Midbrain (tissue), 1 donor: ENCODE measurements at regions not wholly inside any gene's neighbourhood (a gene's known extent, or its start where the extent isn't known, plus 50 kb on each side); places are given as distances from the start of the nearest gene placed in this dataset.
"Not testable (repeated sequence)": the region's sequence is repeated elsewhere in the genome, so short reads cannot be mapped to it uniquely, and the experiment has no call there.

Experiments used
- DNase-seq: peaks from one replicate; lab custom pipeline; 2025; lab: John Stamatoyannopoulos, UW

DNA sequence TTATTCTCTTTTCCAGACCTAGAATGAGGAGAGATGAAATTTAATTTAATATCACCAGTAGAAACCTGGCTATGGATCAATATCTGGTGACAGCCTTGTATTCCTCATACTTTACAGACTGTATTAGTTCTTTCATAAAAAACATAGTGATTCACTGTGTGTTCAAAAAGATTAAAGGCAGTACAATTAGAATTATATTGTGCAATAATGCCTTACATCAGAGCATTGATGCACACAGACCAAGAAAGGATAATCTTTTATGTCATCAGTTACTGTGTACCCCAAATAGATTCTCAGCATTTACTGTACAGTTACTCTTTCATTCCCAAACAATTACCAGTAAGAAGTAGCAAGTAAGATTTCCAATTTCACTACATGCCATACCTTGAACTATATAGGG is 260.5 kb upstream of the ANXA10 start:
- no peak for DNase-seq

- no peak for DNase-seq
Observed at GRCh38 chr4:167838686-167839085, 253.7 kb upstream of the ANXA10 start.

DNA sequence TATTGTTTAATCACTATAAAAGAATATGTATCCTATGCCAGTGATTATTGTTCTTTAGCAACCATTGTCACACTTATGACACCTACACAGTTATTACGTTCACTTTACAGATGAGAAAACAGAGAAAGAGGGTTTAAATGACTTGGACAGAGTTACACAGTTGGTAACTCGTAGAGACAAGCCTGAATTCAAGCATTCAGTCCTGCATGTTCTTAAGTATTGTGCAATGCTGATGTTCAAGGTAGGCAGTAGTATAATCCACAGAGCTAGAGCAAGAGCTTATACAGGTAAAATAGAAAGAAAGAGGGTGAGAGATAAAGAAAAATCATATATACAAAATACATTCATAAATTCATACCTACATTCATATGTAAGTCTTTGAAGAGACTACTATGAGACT is 249.8 kb upstream of the ANXA10 start:
- DNase-seq = no peak

- DNase-seq = no peak
Observed at GRCh38 chr4:167854881-167855280, 237.5 kb upstream of the ANXA10 start.

GRCh38 chr4:167858127-167858526 is 234.2 kb upstream of the ANXA10 start:
- DNase-seq = not testable (repeated sequence)

DNA sequence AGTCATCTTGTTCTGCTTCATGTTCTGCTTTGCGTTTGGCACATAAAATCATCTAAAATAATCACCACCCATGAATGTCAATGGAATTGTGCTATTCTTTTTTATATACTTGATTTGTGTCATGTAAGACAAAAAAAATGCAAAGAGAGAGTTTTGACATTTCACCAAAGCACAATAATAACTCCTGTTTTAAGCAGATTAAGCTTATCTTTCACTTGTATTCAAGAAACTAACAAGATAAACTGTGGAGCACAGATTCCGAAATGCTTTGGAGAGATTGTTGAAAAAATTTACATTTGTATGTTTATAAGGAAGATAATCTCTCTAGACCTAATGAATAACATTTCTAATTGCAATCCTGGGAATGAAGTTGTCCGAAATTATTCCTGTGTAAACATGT is 225.1 kb upstream of the ANXA10 start:
- no peak for DNase-seq

DNA sequence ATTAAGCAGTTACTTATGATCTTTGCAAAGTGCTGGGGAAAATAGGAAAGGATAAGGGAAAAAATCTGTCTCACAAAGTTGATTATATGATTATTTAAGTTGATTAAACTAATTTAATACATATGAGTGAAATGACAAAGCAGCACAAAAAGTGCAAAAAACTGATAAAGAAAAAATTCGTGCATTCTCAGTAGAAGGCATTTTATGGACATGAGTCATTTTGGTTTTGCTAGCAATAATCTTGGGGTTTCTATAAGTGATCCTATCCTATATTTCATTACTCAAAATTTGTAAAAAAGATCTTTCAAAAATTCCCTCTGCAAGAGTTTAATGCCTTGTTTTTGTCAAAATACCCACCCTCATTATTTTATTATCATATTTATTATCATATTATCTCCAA is 224.2 kb upstream of the ANXA10 start:
- no peak for DNase-seq

DNA sequence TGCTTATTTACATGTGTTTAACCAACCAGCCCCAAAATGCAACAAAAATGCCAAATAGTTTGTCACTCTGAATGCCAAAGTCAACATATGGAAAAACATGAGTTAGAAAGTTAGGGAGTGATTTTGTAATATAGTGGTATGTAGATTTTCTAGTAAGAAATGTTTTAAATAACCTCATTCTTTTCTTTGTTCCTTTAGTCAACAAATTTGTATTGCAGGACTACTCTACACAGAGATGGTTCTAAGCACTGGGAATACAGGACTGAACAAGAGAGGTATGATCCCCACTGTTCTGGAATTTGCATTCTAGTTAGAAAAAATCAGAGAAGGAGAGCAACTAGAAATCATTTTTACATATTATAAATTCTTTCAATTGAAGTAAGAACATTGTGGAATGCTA is 218.8 kb upstream of the ANXA10 start:
- no peak for DNase-seq

DNA sequence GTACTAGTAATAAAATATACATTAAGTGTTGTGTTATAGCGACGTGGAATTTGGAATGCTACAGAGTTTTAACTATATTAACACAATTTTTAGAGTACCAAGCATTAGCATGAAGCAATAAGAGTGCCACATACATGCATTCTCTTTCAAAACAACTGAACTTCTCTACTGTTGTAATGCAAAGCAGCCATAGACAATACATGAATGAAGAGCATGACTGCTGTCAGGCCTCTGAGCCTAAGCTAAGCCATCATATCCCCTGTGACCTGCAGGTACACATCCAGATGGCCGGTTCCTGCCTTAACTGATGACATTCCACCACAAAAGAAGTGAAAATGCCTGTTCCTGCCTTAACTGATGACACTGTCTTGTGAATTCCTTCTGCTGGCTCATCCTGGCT is 216.2 kb upstream of the ANXA10 start:
- DNase-seq = not testable (repeated sequence)

DNA sequence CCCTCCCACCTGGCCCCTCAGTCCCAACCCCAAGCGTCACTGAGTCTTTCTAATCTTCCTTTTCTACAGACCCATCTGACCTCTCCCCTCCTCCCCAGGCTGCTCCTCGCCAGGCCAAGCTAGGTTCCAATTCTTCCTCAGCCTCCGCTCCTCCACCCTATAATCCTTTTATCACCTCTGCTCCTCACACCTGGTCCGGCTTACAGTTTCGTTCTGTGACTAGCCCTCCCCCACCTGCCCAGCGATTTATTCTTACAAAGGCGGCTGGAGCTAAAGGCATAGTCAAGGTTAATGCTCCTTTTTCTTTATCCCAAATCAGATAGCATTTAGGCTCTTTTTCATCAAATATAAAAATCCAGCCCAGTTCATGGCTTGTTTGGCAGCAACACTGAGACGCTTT is 214.5 kb upstream of the ANXA10 start:
- not testable (repeated sequence) for DNase-seq

- DNase-seq = no peak
Observed at GRCh38 chr4:167883266-167883665, 209.1 kb upstream of the ANXA10 start.

- no peak for DNase-seq
Observed at GRCh38 chr4:167885071-167885470, 207.3 kb upstream of the ANXA10 start.

DNA sequence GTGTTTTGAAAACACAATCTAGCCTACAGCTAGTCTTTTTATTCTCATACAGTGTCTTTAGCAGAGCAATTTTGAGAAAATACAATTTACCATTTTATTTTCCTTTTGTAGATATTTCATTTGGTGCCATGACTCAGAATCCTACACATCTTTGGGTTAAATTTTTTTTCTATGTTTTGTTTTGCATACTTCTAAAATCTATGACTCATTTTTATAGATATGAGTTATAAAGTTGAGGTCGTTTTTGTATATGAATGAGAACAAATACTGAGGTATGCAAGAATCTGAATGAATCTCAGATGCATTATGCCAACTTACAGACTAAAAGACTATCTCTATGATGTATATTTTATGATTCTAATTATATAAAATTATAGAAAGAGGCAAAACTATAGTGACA is 206.5 kb upstream of the ANXA10 start:
- no peak for DNase-seq

GRCh38 chr4:167887726-167888125 is 204.6 kb upstream of the ANXA10 start:
- no peak for DNase-seq

DNA sequence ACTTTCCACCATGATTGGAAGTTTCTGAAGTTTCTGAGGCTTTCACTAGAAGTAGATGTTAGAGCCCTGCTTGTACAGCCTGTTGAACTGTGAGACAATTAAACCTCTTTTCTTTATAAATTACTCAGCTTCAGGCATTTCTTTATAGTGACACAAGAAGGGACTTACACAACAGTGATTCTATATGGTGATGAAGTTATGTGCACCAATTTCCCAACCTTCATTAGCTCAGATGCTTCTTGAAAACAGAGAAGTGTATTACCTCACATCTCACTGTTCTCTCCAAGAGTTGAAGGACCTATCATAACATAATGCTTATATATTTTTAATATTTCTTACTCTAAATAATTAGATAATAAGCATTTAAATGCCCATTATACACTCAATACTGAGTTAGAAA is 202.1 kb upstream of the ANXA10 start:
- DNase-seq = no peak

- DNase-seq = no peak
Observed at GRCh38 chr4:167893531-167893930, 198.8 kb upstream of the ANXA10 start.

DNA sequence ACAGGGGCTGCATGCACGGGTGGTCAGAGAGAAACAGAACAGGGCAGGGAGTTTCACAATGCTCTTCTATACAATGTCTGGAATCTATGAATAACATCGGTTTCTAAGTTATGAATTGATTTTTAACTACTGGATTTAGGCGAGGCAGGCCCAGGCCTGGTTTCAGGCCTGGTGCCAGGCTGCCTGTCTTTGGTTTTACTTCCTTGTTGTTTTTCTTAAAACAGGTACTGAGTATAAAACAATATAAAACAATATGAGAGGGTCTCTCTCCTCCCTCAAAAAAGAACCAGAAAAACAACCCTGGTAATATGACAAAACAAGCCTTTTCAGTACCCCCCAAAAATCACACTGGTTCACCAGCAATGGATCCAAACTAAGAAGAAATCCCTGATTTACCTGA is 196.1 kb upstream of the ANXA10 start:
- not testable (repeated sequence) for DNase-seq

DNA sequence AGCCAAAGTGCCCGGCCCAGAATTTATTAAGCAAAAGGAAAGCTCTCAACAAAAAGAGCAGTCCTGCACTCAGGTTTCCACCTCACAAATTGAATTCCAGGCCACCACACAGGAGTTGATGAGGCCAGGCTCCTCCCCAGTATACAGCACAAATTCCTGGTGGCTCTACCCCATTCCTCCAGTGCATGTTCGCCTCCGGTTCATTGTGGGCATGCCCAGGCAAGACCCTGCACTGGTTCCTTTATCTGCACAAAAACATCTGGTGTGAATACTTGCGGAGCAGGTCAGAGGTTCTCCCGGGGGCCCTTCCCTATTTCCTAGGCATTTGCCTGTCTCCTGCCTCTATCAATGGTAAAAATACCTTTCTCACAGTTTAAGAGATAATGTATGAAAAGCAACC is 195.2 kb upstream of the ANXA10 start:
- no peak for DNase-seq

DNA sequence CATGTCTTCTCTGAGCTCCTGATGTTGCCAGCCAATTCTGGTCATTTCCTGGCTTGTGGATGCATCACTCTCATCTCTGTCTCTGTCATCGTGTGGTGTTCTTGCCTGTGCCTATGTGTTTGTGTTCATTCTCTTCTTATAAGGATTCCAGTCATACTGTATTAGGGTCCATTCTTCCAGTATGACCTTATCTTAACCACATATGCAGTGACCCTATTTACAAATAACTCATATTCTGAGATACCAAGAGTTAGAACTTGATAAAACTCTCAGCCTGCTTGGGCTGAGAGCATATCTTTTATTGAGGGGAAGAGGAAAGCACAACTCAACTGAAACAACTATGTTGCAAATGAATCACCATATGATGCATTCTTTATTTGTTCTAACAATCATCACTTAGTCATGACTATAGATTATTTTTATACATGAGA is 189.0 kb upstream of the ANXA10 start:
- DNase-seq = no peak

DNA sequence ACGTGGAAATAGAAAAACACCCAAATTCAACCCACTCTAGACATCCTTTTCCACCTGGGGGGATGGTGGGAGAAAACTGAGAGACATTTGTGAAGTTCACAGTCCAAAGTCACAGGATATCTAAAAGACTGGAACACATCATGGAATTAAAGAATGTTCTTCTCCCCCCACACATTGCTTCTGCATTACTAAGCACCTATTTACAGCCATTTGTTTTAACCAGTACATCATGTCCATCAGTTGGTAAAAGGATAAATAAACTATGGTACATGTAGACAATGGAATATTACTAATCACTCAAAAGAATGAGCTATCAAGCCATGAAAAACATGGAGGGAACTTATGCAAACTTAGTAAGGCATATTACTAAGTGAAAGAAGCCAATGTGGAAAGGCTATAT is 185.5 kb upstream of the ANXA10 start:
- no peak for DNase-seq

- DNase-seq = no peak
Observed at GRCh38 chr4:167908816-167909215, 183.5 kb upstream of the ANXA10 start.

GRCh38 chr4:167912535-167912934 is 179.8 kb upstream of the ANXA10 start:
- DNase-seq = not testable (repeated sequence)

GRCh38 chr4:167918077-167918476 is 174.3 kb upstream of the ANXA10 start:
- no peak for DNase-seq

DNA sequence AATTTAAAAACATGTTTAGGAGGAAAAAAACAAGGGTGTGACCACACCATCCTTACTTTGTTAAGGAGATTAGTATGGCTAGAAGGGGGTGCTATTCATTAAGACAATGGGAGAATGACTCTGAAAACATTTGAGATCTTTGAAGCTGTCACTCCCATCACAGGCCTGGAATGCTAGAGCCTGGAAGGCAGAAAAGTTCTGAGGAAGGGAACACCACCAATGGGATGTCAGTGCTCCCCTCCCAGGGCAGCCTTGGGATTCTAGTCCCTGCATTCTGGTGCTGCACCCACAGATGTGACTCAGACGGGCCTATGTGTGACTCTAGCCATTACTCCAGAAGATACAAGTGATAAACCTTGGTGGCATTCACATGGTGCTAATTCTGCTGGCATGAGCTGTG is 162.2 kb upstream of the ANXA10 start:
- DNase-seq = no peak

- no peak for DNase-seq
Observed at GRCh38 chr4:167934216-167934615, 158.1 kb upstream of the ANXA10 start.
